GM19239 (cell line): ENCODE measurements at regions not wholly inside any gene's neighbourhood (a gene's known extent, or its start where the extent isn't known, plus 50 kb on each side); places are given as distances from the start of the nearest gene placed in this dataset.

Experiments used
- DNase-seq: peaks from one replicate; pipeline ENCODE4 v3.0.0; 2011; ENCODE audit warnings: low spot score; ENCODE audit not compliant: insufficient read length
- FAIRE-seq: peaks from 2 replicates; lab custom pipeline; 2011; peaks lifted over from hg19 to GRCh38; lab: Jason Lieb, UNC

- DNase-seq (no peak), FAIRE-seq (no peak)
Measured at GRCh38 chr6:4513561-4513960, 262.6 kb upstream of the CDYL start.

DNA sequence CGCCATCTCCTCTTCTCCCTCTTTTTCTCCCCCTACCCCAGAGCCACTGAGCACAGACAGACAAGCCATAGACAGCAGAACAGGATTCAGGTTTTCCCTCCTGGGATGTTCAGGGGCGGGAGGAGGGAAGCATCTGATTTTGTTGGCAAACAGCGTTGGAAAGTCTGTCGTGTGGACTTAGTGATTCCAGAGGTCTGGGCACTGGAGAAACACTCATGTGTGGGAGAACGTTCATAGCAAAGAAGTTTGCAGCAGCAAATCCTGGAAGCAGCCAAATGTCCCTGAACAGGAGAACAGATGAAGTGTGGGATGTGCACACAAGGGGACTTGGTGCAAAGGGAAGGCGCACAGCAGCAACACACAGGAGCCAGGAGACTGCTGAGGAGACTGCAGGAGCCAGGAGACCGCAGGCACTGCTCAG, 264.1 kb upstream of the CDYL start:
- FAIRE-seq: no peak

DNA sequence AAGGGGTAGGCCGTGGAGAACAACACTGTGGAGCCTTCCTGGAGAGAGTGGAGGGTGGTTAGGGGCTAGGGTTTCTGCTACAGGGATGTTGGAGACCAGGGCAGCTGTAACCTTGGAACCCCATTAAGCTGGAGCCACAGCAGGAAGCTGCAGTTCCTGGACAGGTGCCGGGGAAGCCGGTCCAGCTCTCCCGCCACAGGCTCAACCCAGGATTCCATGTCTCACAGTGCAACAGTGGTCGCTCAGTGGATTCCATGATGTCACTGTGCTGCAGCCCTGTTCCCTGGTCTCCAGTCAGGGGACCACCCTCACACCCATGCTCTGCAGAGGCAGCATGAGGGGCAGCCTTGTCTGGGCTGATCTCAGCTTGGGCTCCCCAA, 264.6 kb upstream of the CDYL start:
- DNase-seq (no peak), FAIRE-seq (no peak)

More for the DNA sequence above, 264.1 kb upstream of the CDYL start:
- DNase-seq: no peak

DNA sequence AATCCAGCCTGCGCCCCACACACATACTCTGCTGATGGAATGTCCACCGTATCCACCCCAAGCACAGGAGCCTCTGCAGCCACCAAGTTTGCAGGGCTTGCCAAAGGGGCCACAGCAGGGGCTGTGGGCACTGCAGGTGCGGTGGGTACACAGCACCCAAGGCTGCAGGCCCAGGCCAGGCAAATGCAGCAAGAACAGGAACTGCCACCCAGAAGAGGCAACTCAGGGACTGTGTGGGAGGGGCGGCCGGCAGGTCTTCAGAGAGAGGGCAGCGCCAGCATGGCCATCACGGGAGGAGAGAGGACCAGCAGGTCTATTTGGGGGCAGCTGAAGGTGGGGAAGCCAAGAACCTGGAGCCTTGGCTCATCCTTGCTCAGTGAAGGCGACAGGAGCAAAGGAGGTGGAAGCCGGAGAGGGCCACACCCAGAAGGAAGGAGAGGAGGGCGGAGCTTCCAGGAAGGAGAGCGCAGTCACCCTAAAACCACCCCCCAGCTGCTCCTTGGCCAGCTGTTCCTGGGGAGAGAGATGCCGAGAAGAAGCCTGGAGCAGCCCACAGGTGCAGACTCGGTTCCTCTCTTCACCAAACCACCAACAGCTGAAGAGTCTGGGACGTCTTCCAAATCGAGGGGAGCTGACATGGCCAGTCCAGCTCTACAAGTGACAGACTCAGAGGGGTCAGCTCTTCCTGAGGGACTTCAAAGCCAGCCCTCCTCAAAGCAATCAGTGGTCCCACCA, 265.1 kb upstream of the CDYL start:
- DNase-seq (no peak), FAIRE-seq (no peak)

GRCh38 chr6:4510317-4510716, 265.9 kb upstream of the CDYL start:
- DNase-seq: no peak
- no peak for FAIRE-seq

- FAIRE-seq: no peak
Measured at GRCh38 chr6:4509506-4509905, 266.7 kb upstream of the CDYL start.

DNA sequence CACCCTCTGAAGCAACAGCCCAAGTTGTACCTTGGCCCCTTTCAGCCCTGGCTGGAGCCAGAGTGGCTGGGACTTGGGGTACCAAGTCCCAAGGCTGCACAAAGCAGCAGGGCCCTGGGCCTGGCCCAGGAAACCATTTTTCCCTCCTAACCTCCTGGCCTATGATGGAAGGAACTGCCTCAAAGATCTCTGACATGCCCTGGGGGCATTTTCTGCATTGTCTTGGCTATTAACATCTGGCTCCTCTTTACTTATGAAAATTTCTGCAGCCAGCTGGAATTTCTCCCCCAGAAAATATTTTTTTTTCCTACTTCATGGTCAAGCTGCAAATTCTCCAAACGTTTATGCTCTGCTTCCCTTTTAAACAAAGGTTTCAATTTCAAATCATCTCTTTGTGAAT, 269.4 kb upstream of the CDYL start:
- FAIRE-seq: no peak
- DNase-seq: no peak

More at GRCh38 chr6:4509506-4509905, 266.7 kb upstream of the CDYL start:
- DNase-seq: no peak

DNA sequence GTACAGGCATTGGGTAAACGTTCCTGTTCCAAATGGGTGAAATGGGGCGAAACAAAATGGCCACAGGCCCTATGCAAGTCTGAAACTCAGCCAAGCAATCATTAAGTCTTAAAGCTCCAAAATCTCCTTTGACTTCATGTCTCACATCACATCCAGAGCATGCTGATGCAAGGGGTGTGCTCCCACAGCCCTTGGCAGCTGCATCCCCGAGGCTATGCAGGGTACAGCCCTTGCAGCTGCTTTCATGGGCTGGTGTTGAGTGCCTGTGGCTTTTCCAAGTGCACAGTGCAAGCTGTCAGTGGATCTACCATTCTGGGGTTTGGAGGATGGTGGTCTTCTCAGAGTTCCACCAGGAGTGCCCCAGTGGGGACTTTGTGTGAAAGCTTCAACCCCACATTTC, 270.0 kb upstream of the CDYL start:
- DNase-seq: no peak
- FAIRE-seq: no peak

DNA sequence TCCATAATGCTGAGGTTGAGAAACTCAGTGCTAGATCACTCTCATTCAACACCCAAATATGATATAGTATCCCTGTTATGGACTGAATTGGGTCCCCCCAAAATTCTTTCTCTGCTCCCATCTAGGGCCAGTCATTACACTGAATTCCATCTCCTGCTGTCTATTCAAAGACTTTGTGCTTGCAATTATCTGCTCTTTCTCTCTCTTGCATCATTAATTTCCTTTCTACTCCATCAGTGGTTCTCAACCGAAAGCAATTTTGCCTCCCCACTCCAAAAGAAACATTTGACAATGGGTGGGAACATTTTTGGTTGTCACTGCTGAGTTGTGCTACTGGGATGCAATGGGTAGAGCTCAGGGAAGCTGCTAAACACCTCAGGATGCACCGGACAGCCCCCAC, 271.5 kb upstream of the CDYL start:
- DNase-seq (no peak), FAIRE-seq (no peak)

GRCh38 chr6:4503700-4504099, 272.5 kb upstream of the CDYL start:
- FAIRE-seq: no peak
- no peak for DNase-seq

DNA sequence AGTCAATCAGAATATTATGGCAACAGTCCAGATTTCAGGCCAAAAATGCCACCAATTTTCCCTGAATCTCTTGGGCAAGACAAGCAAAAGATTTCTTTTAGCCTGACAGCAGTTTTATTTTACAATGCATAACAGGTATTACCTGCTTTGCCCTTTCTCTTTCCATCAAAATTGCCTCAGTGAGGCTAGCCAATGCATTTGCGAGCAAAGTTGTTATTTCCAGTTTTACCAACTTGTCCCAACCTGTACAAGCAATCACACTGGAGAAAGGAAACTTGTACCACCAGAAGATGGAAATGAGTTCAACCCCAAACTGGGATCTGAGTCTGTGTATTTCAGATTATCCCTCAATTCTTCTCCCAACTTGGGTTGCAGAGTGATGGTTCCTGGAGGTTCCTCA, 279.9 kb upstream of the CDYL start:
- FAIRE-seq (no peak), DNase-seq (no peak)

GRCh38 chr6:4491501-4492260, 284.5 kb upstream of the CDYL start:
- no peak for FAIRE-seq
- DNase-seq: no peak

- no peak for DNase-seq
- no peak for FAIRE-seq
Measured at GRCh38 chr6:4489538-4489937, 286.7 kb upstream of the CDYL start.

DNA sequence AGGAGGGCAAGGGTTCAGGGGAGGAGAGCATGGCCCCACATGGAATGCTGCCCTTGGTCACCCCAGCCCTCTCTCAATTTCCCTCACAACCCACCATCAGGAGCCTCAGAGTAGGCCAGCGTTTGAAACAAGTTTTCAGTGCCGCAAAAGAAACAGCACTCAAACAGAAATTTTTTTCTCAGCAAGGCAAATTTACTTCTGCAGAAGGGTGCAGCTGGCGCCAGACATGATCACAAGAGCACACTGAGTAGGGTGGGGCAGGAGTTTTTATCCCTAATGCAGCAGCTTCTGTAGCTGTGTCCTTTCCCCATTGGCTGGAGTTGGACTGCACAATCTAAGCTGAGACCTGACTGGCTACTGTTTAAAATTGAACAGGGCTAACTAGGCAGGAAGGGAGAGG, 287.8 kb upstream of the CDYL start:
- no peak for DNase-seq

DNA sequence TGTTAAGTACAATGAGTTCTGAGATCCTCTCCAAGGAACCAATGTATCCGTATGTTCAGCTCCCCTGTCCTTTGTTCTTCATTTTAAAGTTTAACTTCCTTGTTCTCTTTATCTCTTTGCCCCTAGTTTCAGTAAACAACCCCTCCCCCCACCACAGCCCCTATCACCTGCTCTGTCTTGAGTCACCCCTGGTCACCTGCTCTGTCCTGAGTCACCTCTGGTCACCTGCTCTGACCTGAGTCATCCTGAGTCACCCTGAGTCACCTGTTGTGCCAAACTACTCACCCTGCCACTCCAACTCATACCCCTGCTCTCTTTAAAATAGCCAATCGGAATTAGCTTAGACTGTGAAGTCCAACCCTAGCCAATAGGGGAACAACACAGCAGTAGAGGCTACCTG, 288.7 kb upstream of the CDYL start:
- DNase-seq: no peak
- no peak for FAIRE-seq

More for the DNA sequence above, 287.8 kb upstream of the CDYL start:
- FAIRE-seq: no peak

DNA sequence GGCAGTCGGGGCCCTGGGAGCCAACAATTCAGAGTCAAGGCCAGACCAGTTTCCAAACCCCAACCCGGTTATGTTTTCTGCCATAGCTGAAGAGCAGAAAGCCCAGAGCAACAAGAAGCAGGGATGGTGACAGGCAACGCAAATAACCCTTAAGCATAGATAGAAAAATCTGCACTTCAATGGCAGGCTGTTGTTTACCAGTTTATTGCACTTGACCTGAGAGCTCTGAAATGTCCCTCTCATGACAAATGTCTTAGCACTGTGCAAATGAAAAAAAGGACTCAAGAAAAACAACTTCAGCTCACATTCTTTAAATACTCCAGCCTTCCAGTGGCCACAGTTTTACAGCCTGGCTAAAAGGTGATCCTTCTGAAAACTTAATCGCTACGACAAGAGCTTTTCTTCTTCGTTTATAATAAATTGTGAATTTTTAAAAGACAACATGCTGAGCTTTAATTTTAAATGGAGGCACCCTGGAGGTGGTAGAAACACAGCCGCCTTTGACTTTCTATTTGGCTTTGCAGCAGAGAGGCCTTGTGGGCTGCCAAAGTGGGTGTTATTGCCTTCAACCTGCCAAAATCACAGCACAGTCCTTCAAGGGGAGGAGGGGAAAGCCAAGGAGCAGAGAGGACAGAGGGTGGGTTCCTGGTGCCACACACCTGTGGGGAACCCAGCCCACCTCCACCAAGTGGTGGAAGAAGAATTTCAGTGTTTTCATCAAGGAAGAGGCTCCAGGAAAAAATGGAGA, 289.5 kb upstream of the CDYL start:
- DNase-seq (no peak), FAIRE-seq (no peak)

GRCh38 chr6:4485735-4486134, 290.5 kb upstream of the CDYL start:
- DNase-seq: no peak
- no peak for FAIRE-seq

DNA sequence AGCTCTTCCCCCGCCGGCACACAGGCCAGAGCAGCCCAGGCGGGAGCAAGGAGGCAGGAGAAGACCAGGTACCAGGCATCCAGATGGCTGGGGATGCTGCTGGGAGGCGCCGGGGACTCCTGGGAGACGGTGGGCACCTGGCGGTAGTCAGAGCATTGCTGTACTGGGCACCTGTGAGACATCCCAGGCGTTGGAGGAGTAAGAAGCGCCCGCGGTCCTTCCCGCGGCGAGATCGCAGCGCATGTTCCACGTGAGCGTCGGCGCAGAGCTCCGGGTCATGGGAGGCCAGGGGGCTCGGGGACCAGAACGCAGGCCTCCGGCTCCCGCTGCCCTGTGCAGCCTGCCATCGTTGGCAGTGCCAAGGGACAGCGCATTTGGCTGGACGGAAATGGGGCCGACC, 293.7 kb upstream of the CDYL start:
- DNase-seq (no peak), FAIRE-seq (no peak)

- FAIRE-seq: no peak
- no peak for DNase-seq
Measured at GRCh38 chr6:4480788-4481735, 295.1 kb upstream of the CDYL start.

- FAIRE-seq (no peak), DNase-seq (no peak)
Measured at GRCh38 chr6:4478098-4478497, 298.1 kb upstream of the CDYL start.
